ENCODE measurements at regions not wholly inside any gene's neighbourhood (a gene's known extent, or its start where the extent isn't known, plus 50 kb on each side); places are given as distances from the start of the nearest gene placed in this dataset.

DNA sequence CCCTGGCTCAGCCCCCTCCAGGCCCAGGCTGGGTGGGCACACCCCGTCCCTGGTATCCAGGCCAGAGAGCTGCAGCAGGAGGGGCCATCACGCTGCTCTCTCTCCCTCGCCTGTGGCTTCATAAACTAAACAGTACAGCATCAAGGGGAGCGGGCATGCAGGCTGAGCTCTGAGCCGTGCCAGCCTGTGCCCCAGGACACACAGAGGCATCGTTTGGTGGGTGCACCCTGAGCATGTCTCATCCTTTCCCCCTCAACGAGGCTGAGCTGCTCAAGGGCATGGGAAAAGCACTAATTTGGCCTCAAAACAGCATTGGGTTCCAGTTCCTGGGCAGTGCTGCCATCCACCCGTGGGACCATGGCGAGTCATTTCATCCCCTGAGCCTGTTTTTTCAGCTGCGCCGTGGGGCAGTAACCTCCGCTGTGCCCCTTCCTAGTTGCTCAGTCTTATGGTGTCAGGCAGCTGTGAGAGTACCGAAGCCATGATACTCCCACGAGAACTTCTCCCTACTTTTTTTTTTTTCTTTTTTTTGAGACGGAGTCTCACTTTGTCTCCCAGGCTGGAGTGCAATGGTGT, 79.6 kb downstream of the CPN2 start:
- H3K4me3 ChIP-seq (ENCODE audit: low read depth, low read length): no peak overlapping the region
- TF ChIP-seq, protein P1, sequence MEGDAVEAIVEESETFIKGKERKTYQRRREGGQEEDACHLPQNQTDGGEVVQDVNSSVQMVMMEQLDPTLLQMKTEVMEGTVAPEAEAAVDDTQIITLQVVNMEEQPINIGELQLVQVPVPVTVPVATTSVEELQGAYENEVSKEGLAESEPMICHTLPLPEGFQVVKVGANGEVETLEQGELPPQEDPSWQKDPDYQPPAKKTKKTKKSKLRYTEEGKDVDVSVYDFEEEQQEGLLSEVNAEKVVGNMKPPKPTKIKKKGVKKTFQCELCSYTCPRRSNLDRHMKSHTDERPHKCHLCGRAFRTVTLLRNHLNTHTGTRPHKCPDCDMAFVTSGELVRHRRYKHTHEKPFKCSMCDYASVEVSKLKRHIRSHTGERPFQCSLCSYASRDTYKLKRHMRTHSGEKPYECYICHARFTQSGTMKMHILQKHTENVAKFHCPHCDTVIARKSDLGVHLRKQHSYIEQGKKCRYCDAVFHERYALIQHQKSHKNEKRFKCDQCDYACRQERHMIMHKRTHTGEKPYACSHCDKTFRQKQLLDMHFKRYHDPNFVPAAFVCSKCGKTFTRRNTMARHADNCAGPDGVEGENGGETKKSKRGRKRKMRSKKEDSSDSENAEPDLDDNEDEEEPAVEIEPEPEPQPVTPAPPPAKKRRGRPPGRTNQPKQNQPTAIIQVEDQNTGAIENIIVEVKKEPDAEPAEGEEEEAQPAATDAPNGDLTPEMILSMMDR (conservative IDR thresholded peaks at IDR 0.05; ENCODE audit: low read depth, low read length): no peak
- no peak for DNase-seq (ENCODE audit: low read depth)

DNA sequence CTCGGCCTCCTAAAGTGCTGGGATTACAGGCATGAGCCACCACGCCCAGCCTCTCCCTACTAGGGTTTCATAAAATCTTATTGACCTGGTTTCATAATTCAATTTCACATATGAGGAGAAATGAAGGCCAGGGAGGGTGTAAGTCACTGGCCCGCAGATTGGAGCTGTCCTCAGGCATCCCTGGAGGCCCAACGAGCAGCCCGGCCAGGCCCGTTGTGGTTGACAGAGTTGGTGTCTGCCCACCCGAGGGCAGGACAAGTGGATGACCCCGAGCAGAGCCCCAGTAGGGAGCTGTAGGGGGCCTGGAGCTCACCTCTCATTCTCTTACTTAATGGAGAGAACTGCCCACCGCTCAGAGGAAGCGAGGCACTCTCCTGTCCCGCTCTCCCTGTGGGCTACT, 78.9 kb downstream of the CPN2 start:
- TF ChIP-seq, protein P1 (conservative IDR thresholded peaks at IDR 0.05; ENCODE audit: low read depth, low read length): no peak
- H3K4me3 ChIP-seq (ENCODE audit: low read depth, low read length): no peak overlapping the region
- DNase-seq (ENCODE audit: low read depth): no peak

DNA sequence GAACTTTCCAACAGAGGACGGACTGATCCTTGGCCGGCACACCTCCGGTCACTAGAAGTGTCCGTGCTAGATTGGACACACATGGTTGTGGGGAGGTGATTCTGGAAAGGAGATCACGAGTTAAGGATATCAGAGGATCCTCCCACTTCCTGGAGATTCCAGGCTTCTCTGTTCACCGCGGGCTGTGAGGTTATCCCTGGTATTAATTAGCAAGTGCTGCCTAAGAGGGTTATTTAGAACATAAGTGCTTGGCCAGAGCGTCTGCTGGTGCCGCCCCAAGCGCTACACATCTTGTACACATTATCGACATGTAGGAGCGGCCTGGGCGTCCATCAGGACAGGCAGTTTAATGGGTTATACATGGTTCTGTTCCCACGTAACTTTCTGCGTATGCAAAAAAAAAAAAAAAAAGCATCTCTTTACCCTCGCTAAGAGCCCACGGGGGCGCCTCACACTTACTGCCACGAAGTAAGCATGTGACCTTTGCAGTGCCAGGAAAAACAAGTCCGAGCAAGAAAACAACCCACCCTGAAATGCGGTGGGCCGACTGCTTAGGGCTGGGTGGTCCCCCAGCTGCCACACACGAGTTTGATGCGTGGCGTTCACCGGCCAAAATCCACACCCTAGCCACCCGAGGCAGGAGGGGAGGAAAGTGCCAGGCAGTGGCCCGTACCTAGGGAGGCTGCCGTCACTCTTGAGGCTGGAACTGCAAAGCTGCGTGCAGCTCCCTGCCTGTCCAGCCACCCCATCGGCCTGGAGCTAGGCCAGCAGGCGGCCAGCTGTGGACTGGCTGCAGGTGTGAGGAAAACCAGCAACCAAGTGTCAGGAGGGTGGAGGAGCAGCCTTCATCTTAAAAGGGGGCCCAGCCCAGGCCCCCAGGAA, 78.0 kb downstream of the CPN2 start:
- no peak overlapping the region for H3K4me3 ChIP-seq (ENCODE audit: low read depth, low read length)
- TF ChIP-seq, protein P1 (conservative IDR thresholded peaks at IDR 0.05; ENCODE audit: low read depth, low read length): no peak
- no peak for DNase-seq (ENCODE audit: low read depth)

- H3K4me3 ChIP-seq (ENCODE audit: low read depth, low read length): no peak overlapping the region
- TF ChIP-seq, protein P1 (conservative IDR thresholded peaks at IDR 0.05; ENCODE audit: low read depth, low read length): no peak
- no peak for DNase-seq (ENCODE audit: low read depth)
Observed at GRCh38 chr3:194273743-194274310, 77.3 kb downstream of the CPN2 start.

- no peak overlapping the region for H3K4me3 ChIP-seq (ENCODE audit: low read depth, low read length)
- TF ChIP-seq, protein P1 (conservative IDR thresholded peaks at IDR 0.05; ENCODE audit: low read depth, low read length): no peak
- peak; percentile 31 for DNase-seq (ENCODE audit: low read depth)
Observed at GRCh38 chr3:194274424-194275085, 76.6 kb downstream of the CPN2 start.

DNA sequence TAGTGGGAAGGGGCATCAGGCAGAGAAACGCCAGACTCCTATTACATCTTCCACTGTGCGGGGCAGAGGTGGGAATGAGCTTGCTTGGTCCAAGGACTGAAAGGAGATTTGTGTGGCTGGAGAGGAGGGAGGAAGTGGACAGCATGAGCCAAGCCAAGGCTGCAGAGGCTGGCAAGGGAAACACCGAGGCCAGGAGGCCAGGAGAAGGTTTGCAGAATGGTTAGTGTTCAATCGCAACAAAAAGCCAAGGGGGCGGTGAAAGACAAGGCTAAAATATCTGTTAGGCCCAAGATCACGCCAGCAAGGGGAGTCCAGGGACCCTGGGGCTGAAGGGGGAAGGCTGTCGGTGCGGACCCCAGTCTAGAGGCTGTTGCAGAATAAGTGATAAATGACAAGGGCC, 75.8 kb downstream of the CPN2 start:
- DNase-seq (ENCODE audit: low read depth): no peak
- TF ChIP-seq, protein P1 (conservative IDR thresholded peaks at IDR 0.05; ENCODE audit: low read depth, low read length): no peak
- no peak overlapping the region for H3K4me3 ChIP-seq (ENCODE audit: low read depth, low read length)
